ENCODE measurements at regions not wholly inside any gene's neighbourhood (a gene's known extent, or its start where the extent isn't known, plus 50 kb on each side); places are given as distances from the start of the nearest gene placed in this dataset.

- WGBS, 2 donors: 88 to 96% methylated on average over 2 of the region's 2 CpGs
- intact Hi-C loops (cut with DNase I; ENCODE audit: low total_unique reads): no loop called here
Observed at GRCh38 chr10:3385487-3385886, 212.9 kb upstream of the PITRM1 start.

GRCh38 chr10:3382092-3382491, 209.5 kb upstream of the PITRM1 start:
- no peaks in the 10 kb centered on the region for H3K27me3 ChIP-seq
- no peaks in the 10 kb centered on the region for H3K4me1 ChIP-seq
- TF ChIP-seq POLR2A (IDR thresholded peaks at IDR 0.05): no peak
- no peak for TF ChIP-seq CTCF (IDR thresholded peaks at IDR 0.05)
- intact Hi-C loops (cut with DNase I; ENCODE audit: low total_unique reads): no loop called here
- no peak overlapping the region for H3K4me3 ChIP-seq
- DNase-seq: no peak
- 91 to 95% methylated on average over 2 of the region's 2 CpGs for WGBS, 2 donors
- no peaks in the 10 kb centered on the region for H3K36me3 ChIP-seq (ENCODE audit: low read depth, missing control alignments)
- H3K27ac ChIP-seq: no peak overlapping the region
- no peaks in the 10 kb centered on the region for H3K9me3 ChIP-seq

More at GRCh38 chr10:3385487-3385886, 212.9 kb upstream of the PITRM1 start:
- no peak for DNase-seq
- Histone ChIP-seq H3K9me3 (no peaks in the 10 kb centered on the region), H3K4me1 (no peaks in the 10 kb centered on the region), H3K36me3 (ENCODE audit: low read depth, missing control alignments) (no peaks in the 10 kb centered on the region), H3K4me3 (no peak overlapping the region), H3K27me3 (no peaks in the 10 kb centered on the region), H3K27ac (no peak overlapping the region)
- TF ChIP-seq CTCF (IDR thresholded peaks at IDR 0.05): no peak
- TF ChIP-seq POLR2A (IDR thresholded peaks at IDR 0.05): no peak

GRCh38 chr10:3380406-3381050, 207.9 kb upstream of the PITRM1 start:
- H3K27ac ChIP-seq: no peak overlapping the region
- intact Hi-C loops (cut with DNase I; ENCODE audit: low total_unique reads): no loop called here
- no peaks in the 10 kb centered on the region for H3K4me1 ChIP-seq
- H3K27me3 ChIP-seq: no peaks in the 10 kb centered on the region
- no peaks in the 10 kb centered on the region for H3K9me3 ChIP-seq
- WGBS, 2 donors: 90 to 91% methylated on average over 7 of the region's 7 CpGs
- TF ChIP-seq POLR2A (IDR thresholded peaks at IDR 0.05): no peak
- TF ChIP-seq CTCF (IDR thresholded peaks at IDR 0.05): no peak
- H3K36me3 ChIP-seq (ENCODE audit: low read depth, missing control alignments): no peaks in the 10 kb centered on the region
- H3K4me3 ChIP-seq: no peak overlapping the region
- DNase-seq: no peak

GRCh38 chr10:3376631-3377030, 204.0 kb upstream of the PITRM1 start:
- no peak overlapping the region for H3K4me3 ChIP-seq
- no peak for DNase-seq
- intact Hi-C loops (cut with DNase I; ENCODE audit: low total_unique reads): no loop called here
- TF ChIP-seq CTCF (IDR thresholded peaks at IDR 0.05) (no peak), POLR2A (IDR thresholded peaks at IDR 0.05) (no peak)
- no peaks in the 10 kb centered on the region for H3K4me1 ChIP-seq
- H3K27me3 ChIP-seq: no peaks in the 10 kb centered on the region
- H3K36me3 ChIP-seq (ENCODE audit: low read depth, missing control alignments): no peaks in the 10 kb centered on the region
- 89 to 90% methylated on average over 17 of the region's 17 CpGs for WGBS, 2 donors
- H3K27ac ChIP-seq: no peak overlapping the region
- H3K9me3 ChIP-seq: no peaks in the 10 kb centered on the region

- intact Hi-C loops (cut with DNase I; ENCODE audit: low total_unique reads): no loop called here
- Histone ChIP-seq H3K27me3 (no peaks in the 10 kb centered on the region), H3K9me3 (no peaks in the 10 kb centered on the region), H3K4me1 (no peaks in the 10 kb centered on the region), H3K27ac (no peak overlapping the region), H3K36me3 (ENCODE audit: low read depth, missing control alignments) (no peaks in the 10 kb centered on the region), H3K4me3 (no peak overlapping the region)
- TF ChIP-seq POLR2A (IDR thresholded peaks at IDR 0.05) (no peak), CTCF (IDR thresholded peaks at IDR 0.05) (no peak)
- 81 to 94% methylated on average over 5 of the region's 5 CpGs for WGBS, 2 donors
- DNase-seq: no peak
Observed at GRCh38 chr10:3375505-3375904, 202.9 kb upstream of the PITRM1 start.
